H1 (cell line): ENCODE measurements at regions not wholly inside any gene's neighbourhood (a gene's known extent, or its start where the extent isn't known, plus 50 kb on each side); places are given as distances from the start of the nearest gene placed in this dataset.

Source experiments
- CTCF ChIA-PET: fragments of 300-600 bp; sonication (Branson Sonifier 250); formaldehyde crosslinking; loops from one replicate; lab custom pipeline; 2021; ENCODE audit not compliant: partially characterized antibody; lab: Charles Lee
- POLR2A ChIA-PET: fragments of 300-600 bp; sonication (Branson Sonifier 250); formaldehyde crosslinking; loops from one replicate; lab custom pipeline; 2021; ENCODE audit warnings: inconsistent platforms; ENCODE audit not compliant: partially characterized antibody; lab: Charles Lee
- DNase-seq, 2 experiments: peaks; one replicate each; pipeline versions ENCODE4 v3.0.0 to v3.0.0-alpha.2; 2010 to 2022; ENCODE audit warnings: low spot score in 2 of 2, low read depth in 1 of 2, mixed read lengths in 1 of 2
- FAIRE-seq: peaks from 2 replicates; lab custom pipeline; 2011; peaks lifted over from hg19 to GRCh38; lab: Jason Lieb, UNC
- H2AFZ ChIP-seq: 2 replicates; pipeline ENCODE4 v1.8.1; 2012; ENCODE audit warnings: low read length, inconsistent platforms
- H2AK5ac ChIP-seq: 2 replicates; pipeline ENCODE4 v1.6.1; 2013; ENCODE audit warnings: low read depth, low read length
- H2BK120ac ChIP-seq: replicated peaks from 2 replicates; pipeline ENCODE3; 2013; ENCODE audit warnings: low read depth, low read length, inconsistent platforms
- H2BK12ac ChIP-seq: 2 replicates; pipeline ENCODE4 v1.6.1; 2013; ENCODE audit warnings: low read depth, low read length
- H2BK15ac ChIP-seq: 2 replicates; pipeline ENCODE4 v1.6.1; 2013; ENCODE audit warnings: low read length
- H2BK20ac ChIP-seq: 2 replicates; pipeline ENCODE4 v1.6.1; 2013; ENCODE audit warnings: low read length
- H2BK5ac ChIP-seq: 2 replicates; pipeline ENCODE4 v1.6.1; 2013; ENCODE audit warnings: low read depth, low read length
- H3K14ac ChIP-seq: 2 replicates; pipeline ENCODE4 v1.6.1; 2013; ENCODE audit warnings: inconsistent platforms; ENCODE audit not compliant: insufficient read length
- H3K18ac ChIP-seq: 2 replicates; pipeline ENCODE4 v1.6.1; 2013; ENCODE audit warnings: low read length; ENCODE audit errors: extremely low read depth
- H3K23ac ChIP-seq: 2 replicates; pipeline ENCODE4 v1.6.1; 2013; ENCODE audit warnings: inconsistent platforms; ENCODE audit not compliant: insufficient read length
- H3K23me2 ChIP-seq: 2 replicates; pipeline ENCODE4 v1.6.1; 2013; ENCODE audit warnings: low read depth, low read length
- H3K27ac ChIP-seq: 2 replicates; pipeline ENCODE4 v1.6.1; 2011; ENCODE audit warnings: low read depth, low read length, inconsistent platforms
- H3K27me3 ChIP-seq, 4 experiments: replicated peaks in 1 of 4; 1 replicate in 1 of 4; 2 replicates in 3 of 4; pipeline versions ENCODE4 v1.6.1 to v1.8.1; 2011 to 2013; ENCODE audit warnings: low read length in 3 of 4, mild to moderate bottlenecking in 3 of 4, inconsistent platforms in 2 of 4, mixed read lengths in 2 of 4, moderate library complexity in 1 of 4; ENCODE audit not compliant: control insufficient read depth in 3 of 4, insufficient read depth in 3 of 4; ENCODE audit errors: extremely low read depth in 1 of 4
- H3K36me3 ChIP-seq, 4 experiments: 2 replicates each; pipeline versions ENCODE4 v1.6.1 to v1.8.1; 2011 to 2013; ENCODE audit warnings: mild to moderate bottlenecking in 4 of 4, low read length in 3 of 4, moderate library complexity in 2 of 4, control low read depth in 1 of 4, inconsistent platforms in 1 of 4; ENCODE audit not compliant: insufficient read depth in 4 of 4, control insufficient read depth in 2 of 4
- H3K4ac ChIP-seq: replicated peaks from 2 replicates; pipeline ENCODE3; 2013; ENCODE audit warnings: low read length, low read depth, mixed read lengths, inconsistent platforms; ENCODE audit not compliant: insufficient read length
- H3K4me1 ChIP-seq, 4 experiments: replicated peaks in 1 of 4; 1 replicate in 1 of 4; 2 replicates in 3 of 4; pipeline versions ENCODE4 v1.6.1 to v1.8.1; 2011 to 2013; ENCODE audit warnings: low read length in 3 of 4, inconsistent platforms in 2 of 4, mixed read lengths in 1 of 4; ENCODE audit not compliant: insufficient read depth in 4 of 4, control insufficient read depth in 3 of 4
- H3K4me2 ChIP-seq, 2 experiments: 2 replicates each; pipeline versions ENCODE4 v1.6.1 to v1.8.1; 2011 to 2013; ENCODE audit warnings: low read depth in 2 of 2, low read length in 2 of 2, control low read depth in 1 of 2, inconsistent platforms in 1 of 2, mild to moderate bottlenecking in 1 of 2; ENCODE audit not compliant: insufficient read depth in 1 of 2
- H3K4me3 ChIP-seq, 4 experiments: fragments of 200-600, 300-600 bp in 1 of 4; sonication (generic), shearing (Covaris generic), sonication (Bioruptor Twin) in 1 of 4; 2 replicates each; pipeline versions ENCODE4 v1.5.1 to v1.8.1; 2011 to 2016; ENCODE audit warnings: low read length in 4 of 4, low read depth in 3 of 4, control low read depth in 2 of 4, inconsistent platforms in 2 of 4, mild to moderate bottlenecking in 2 of 4, mixed read lengths in 1 of 4, moderate library complexity in 1 of 4; ENCODE audit not compliant: insufficient read depth in 2 of 4; ENCODE audit errors: extremely low read depth in 1 of 4
- H3K56ac ChIP-seq: replicated peaks from 2 replicates; pipeline ENCODE3; 2013; ENCODE audit warnings: low read depth, mild to moderate bottlenecking, mixed read lengths, low read length, inconsistent platforms; ENCODE audit not compliant: insufficient read length
- H3K79me1 ChIP-seq: 2 replicates; pipeline ENCODE4 v1.6.1; 2013; ENCODE audit warnings: low read depth, low read length, control low read depth
- H3K79me2 ChIP-seq, 2 experiments: 2 replicates each; pipeline versions ENCODE4 v1.6.1 to v1.8.1; 2012 to 2013; ENCODE audit warnings: low read length in 2 of 2, mild to moderate bottlenecking in 2 of 2, inconsistent platforms in 1 of 2; ENCODE audit not compliant: insufficient read depth in 2 of 2, control insufficient read depth in 1 of 2
- H3K9ac ChIP-seq, 4 experiments: replicated peaks in 1 of 4; 1 replicate in 1 of 4; 2 replicates in 3 of 4; pipeline versions ENCODE4 v1.6.1 to v1.8.1; 2011 to 2013; ENCODE audit warnings: low read depth in 3 of 4, low read length in 3 of 4, control low read depth in 2 of 4, mild to moderate bottlenecking in 2 of 4, moderate library complexity in 2 of 4, inconsistent platforms in 1 of 4; ENCODE audit errors: extremely low read depth in 1 of 4
- H3K9me3 ChIP-seq, 2 experiments: 2 replicates each; pipeline versions ENCODE4 v1.6.1 to v1.8.1; 2012 to 2013; ENCODE audit warnings: mild to moderate bottlenecking in 2 of 2, moderate library complexity in 2 of 2, control low read depth in 1 of 2, inconsistent platforms in 1 of 2, low read depth in 1 of 2, low read length in 1 of 2, mixed read lengths in 1 of 2; ENCODE audit not compliant: insufficient read depth in 2 of 2
- H4K20me1 ChIP-seq, 2 experiments: replicated peaks in 1 of 2; 2 replicates each; pipeline versions ENCODE3 to v1.8.1; 2011 to 2013; ENCODE audit warnings: inconsistent platforms in 2 of 2, low read length in 2 of 2, mild to moderate bottlenecking in 1 of 2; ENCODE audit not compliant: insufficient read depth in 2 of 2, control insufficient read depth in 1 of 2
- H4K5ac ChIP-seq: 2 replicates; pipeline ENCODE4 v1.6.1; 2013; ENCODE audit warnings: low read length, low read depth, mixed read lengths, inconsistent platforms; ENCODE audit not compliant: insufficient read length
- H4K8ac ChIP-seq: 2 replicates; pipeline ENCODE4 v1.8.0; 2013; ENCODE audit warnings: mild to moderate bottlenecking, moderate library complexity, low read length, inconsistent platforms; ENCODE audit not compliant: insufficient read depth; ENCODE audit errors: extremely low read depth
- H4K91ac ChIP-seq: replicated peaks from 2 replicates; pipeline ENCODE3; 2013; ENCODE audit warnings: low read length, mixed read lengths, inconsistent platforms; ENCODE audit not compliant: insufficient read length
- CBX8 ChIP-seq: fragments of 300-800, 300-1000 bp; sonication (generic); IDR thresholded peaks from 2 replicates; pipeline ENCODE4 v1.7.1; 2016; ENCODE audit warnings: low read depth, low read length, borderline replicate concordance
- CTBP2 ChIP-seq: IDR thresholded peaks from 2 replicates; pipeline ENCODE4 v1.7.0; 2011; ENCODE audit warnings: borderline replicate concordance, mild to moderate bottlenecking, moderate library complexity, mixed read lengths, low read length; ENCODE audit not compliant: insufficient read depth, insufficient read length
- JUND ChIP-seq: IDR thresholded peaks from 2 replicates; pipeline ENCODE4 v1.6.1; 2011; ENCODE audit warnings: mild to moderate bottlenecking, improper control_type of control experiment, low read length
- RAD21 ChIP-seq, 2 experiments: IDR thresholded peaks in 1 of 2; conservative IDR thresholded peaks in 1 of 2; 2 replicates each; pipeline ENCODE4 v1.6.1; 2011; ENCODE audit warnings: low read depth in 2 of 2, low read length in 2 of 2, improper control_type of control experiment in 1 of 2, inconsistent platforms in 1 of 2, mild to moderate bottlenecking in 1 of 2, moderate library complexity in 1 of 2
- RFX5 ChIP-seq: IDR thresholded peaks from 2 replicates; pipeline ENCODE4 v1.6.1; 2011; ENCODE audit warnings: low read depth, low read length, improper control_type of control experiment, borderline replicate concordance
- RXRA ChIP-seq: IDR thresholded peaks from 2 replicates; pipeline ENCODE4 v1.6.1; 2011; ENCODE audit warnings: low read depth, mild to moderate bottlenecking, low read length, moderate library complexity; ENCODE audit not compliant: insufficient read depth
- TCF12 ChIP-seq: IDR thresholded peaks from 2 replicates; pipeline ENCODE4 v1.6.1; 2011; ENCODE audit warnings: low read depth, mild to moderate bottlenecking, low read length
- YY1 ChIP-seq: IDR thresholded peaks from 2 replicates; pipeline ENCODE4 v1.6.1; 2011; ENCODE audit warnings: low read depth, mild to moderate bottlenecking, low read length
- WGBS, 2 experiments: shearing (Covaris generic) in 1 of 2; methylation state at CpG; one replicate each; pipeline versions ENCODE4 v1.1.6 to v1.1.7; 2013 to 2015; ENCODE audit warnings: low lambda C conversion rate in 2 of 2, mixed read lengths in 2 of 2, inconsistent platforms in 1 of 2, low coverage in 1 of 2, missing lambda C conversion rate in 1 of 2; ENCODE audit not compliant: insufficient replicate concordance in 2 of 2, insufficient coverage in 1 of 2, insufficient read length in 1 of 2; ENCODE audit errors: extremely low coverage in 1 of 2, missing lambda C conversion rate in 1 of 2; 5-methylcytosine and 5-hydroxymethylcytosine counted together
- TF ChIP-seq, protein P1 (sequence below), 3 experiments: IDR thresholded peaks; 1 replicate in 2 of 3; 2 replicates in 1 of 3; pipeline versions ENCODE4 v1.5.1 to v1.6.1; 2011; ENCODE audit warnings: low read length in 3 of 3, mild to moderate bottlenecking in 3 of 3, inconsistent platforms in 2 of 3, low read depth in 1 of 3, moderate library complexity in 1 of 3; ENCODE audit not compliant: insufficient read depth in 1 of 3; ENCODE audit errors: control extremely low read depth in 1 of 3

DNA sequence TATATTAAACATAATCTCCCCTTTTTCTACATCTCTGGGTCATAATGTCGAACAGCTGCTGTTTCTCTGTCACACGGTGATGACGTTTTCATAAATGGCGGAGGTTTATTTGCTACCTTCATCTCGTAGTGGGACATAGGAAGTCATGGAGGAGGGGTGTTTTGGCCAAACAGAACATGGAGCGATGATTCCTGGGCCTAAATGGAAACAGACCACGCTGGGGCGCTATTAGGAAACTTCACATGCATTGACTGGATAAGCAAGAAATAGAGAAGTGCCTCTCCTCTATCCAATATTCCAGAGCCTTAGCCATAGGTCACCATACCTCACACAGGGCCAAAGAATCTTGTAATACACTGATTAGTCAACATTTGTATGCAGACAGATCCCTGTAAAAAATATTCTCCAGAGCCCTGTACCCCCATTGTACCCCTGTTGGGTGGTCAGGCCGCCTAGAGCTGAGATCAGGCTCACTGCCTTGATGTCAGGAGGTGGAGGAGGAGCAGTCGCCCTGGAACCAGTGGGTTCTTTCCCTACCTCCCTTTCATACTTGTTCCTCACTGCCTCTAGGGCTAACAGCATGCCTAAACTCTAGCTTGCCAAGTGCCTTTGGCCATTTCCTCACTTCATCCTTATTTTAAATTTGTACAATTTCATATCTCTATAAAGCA is 77.8 kb upstream of the SPIN1 start:
- CTCF ChIA-PET, result interaction anchor here (0.7 to 1.9 kb wide), 11 partner anchors 14 to 223 kb away, joined by 3 to 6 read pairs (median 3); no protein-coding TSS in a partner anchor
- Histone ChIP-seq H3K23me2 (no peaks in the 10 kb centered on the region), H2BK20ac (peak overlapping the region; percentile 87; the same call in 1 of the 2 replicates), H4K20me1 (no peaks in the 10 kb centered on the region), H3K9ac (no peak overlapping the region; a peak in 1 of 7 replicates), H3K4me3 (no peak overlapping the region), H3K36me3 (no peaks in the 10 kb centered on the region), H4K91ac (peak overlapping the region; percentile 31), H2BK12ac (peak overlapping the region; percentile 94; the same call in 1 of the 2 replicates), H2AK5ac (no peak overlapping the region), H2BK120ac (no peak overlapping the region), H3K79me2 (no peaks in the 10 kb centered on the region), H3K18ac (peak overlapping the region; percentile 83; the same call in 1 of the 2 replicates), H4K5ac (no peak overlapping the region), H2BK5ac (peak overlapping the region; percentile 90; the same call in 1 of the 2 replicates), H3K4me2 (no peak overlapping the region; a peak in 1 of 4 replicates), H3K4me1 (peaks cover 2 to 21% (median 8%) of the 10 kb centered on the region in 4 experiments), H3K23ac (no peak overlapping the region), H3K4ac (no peak overlapping the region), H2AFZ (peak overlapping the region; percentile 49; the same call in 1 of the 2 replicates), H2BK15ac (no peak overlapping the region), H3K14ac (no peak overlapping the region), H4K8ac (no peak overlapping the region), H3K9me3 (no peaks in the 10 kb centered on the region), H3K79me1 (no peaks in the 10 kb centered on the region), H3K27me3 (no peaks in the 10 kb centered on the region), H3K56ac (no peak overlapping the region), H3K27ac (no peak overlapping the region)
- POLR2A ChIA-PET, result interaction anchor here (0.8 to 1.1 kb wide), 2 partner anchors 11 to 77 kb away, joined by 3 to 4 read pairs; partner anchors contain the start of gene SPIN1
- FAIRE-seq (peak; percentile 97), DNase-seq (peak; percentile 43 to 58)
- WGBS, 2 experiments, result 55% methylated on average over 10 of the region's 10 CpGs; no CpG with 5 or more reads in 1 of the 2 experiments
- no peak for TF ChIP-seq RXRA
- TF ChIP-seq RFX5, result no peak
- TF ChIP-seq YY1, result 0 out of 2 replicates have a peak, but pooled peaks have one; percentile 62
- TF ChIP-seq CBX8, result no peak
- TF ChIP-seq JUND, result 0 out of 2 replicates have a peak, but pooled peaks have one; percentile 41
- peak; percentile 66 to 72 for TF ChIP-seq RAD21 (IDR thresholded peaks at IDR 0.05 in 1 of 2, conservative IDR thresholded peaks at IDR 0.05 in 1 of 2; ENCODE audit: low read depth in 2 of 2, low read length in 2 of 2)
- no peak for TF ChIP-seq CTBP2
- TF ChIP-seq, protein P1, sequence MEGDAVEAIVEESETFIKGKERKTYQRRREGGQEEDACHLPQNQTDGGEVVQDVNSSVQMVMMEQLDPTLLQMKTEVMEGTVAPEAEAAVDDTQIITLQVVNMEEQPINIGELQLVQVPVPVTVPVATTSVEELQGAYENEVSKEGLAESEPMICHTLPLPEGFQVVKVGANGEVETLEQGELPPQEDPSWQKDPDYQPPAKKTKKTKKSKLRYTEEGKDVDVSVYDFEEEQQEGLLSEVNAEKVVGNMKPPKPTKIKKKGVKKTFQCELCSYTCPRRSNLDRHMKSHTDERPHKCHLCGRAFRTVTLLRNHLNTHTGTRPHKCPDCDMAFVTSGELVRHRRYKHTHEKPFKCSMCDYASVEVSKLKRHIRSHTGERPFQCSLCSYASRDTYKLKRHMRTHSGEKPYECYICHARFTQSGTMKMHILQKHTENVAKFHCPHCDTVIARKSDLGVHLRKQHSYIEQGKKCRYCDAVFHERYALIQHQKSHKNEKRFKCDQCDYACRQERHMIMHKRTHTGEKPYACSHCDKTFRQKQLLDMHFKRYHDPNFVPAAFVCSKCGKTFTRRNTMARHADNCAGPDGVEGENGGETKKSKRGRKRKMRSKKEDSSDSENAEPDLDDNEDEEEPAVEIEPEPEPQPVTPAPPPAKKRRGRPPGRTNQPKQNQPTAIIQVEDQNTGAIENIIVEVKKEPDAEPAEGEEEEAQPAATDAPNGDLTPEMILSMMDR (IDR thresholded peaks at IDR 0.05; ENCODE audit: control extremely low read depth in 1 of 3, insufficient read depth in 1 of 3, low read depth in 1 of 3, low read length in 3 of 3), result peak; percentile 41 to 68 (median 41); a peak in 3 of 4 replicates
- TF ChIP-seq TCF12, result no peak
